SK-N-MC (cell line): ENCODE measurements at regions not wholly inside any gene's neighbourhood (a gene's known extent, or its start where the extent isn't known, plus 50 kb on each side); places are given as distances from the start of the nearest gene placed in this dataset.

ENCODE experiments used
- EZH2 ChIP-seq: fragments of 200-600 bp; sonication (generic); IDR thresholded peaks from one replicate; pipeline ENCODE4 v1.6.1; 2017; ENCODE audit warnings: antibody characterized with exemption
- POLR2AphosphoS5 ChIP-seq: IDR thresholded peaks from 2 replicates; pipeline ENCODE4 v1.6.1; 2012; ENCODE audit warnings: mild to moderate bottlenecking, low read depth, low read length, borderline replicate concordance

- TF ChIP-seq POLR2AphosphoS5 (no peak), EZH2 (no peak)
Measured at GRCh38 chr12:65524666-65525065, 246.2 kb downstream of the MSRB3 start.
